GM21717 (cell line): ENCODE measurements at regions not wholly inside any gene's neighbourhood (a gene's known extent, or its start where the extent isn't known, plus 50 kb on each side); places are given as distances from the start of the nearest gene placed in this dataset.
"Not testable (repeated sequence)": the region's sequence is repeated elsewhere in the genome, so short reads cannot be mapped to it uniquely, and the experiment has no call there.

Experiments
- ATAC-seq: cut with Tn5 transposase; IDR thresholded peaks from one replicate; pipeline ENCODE4 v1.9.1; 2021; ENCODE audit warnings: mild to moderate bottlenecking, moderate library complexity; ENCODE audit not compliant: unreplicated experiment

DNA sequence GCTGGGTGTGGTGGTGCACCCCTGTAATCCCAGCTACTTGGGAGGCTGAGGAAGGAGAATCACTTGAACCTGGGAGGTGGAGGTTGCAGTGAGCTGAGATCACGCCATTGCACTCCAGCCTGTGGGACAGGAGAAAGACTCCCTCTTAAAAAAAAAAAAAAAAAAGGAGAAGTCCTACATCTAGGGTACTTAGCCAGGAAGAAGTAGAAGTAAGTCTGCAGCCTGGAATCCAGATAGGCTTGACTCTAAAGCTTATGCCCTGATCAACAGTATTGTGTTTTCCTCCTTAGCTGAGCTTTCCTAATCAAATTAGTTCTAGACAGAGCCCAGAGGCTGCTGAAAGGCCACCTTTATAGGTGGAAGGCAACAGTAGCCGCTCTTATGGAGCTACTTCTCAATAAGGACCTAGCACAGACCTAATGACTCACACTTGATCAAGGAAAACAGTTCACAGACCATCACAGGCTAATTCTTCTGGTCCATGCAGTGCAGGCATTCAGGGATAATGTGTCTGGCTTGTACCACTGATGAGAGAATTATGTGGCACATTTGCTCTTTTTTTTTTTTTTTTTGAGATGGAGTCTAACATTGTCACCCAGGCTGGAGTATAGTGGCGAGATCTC lies 105.5 kb upstream of the KLF4 start:
- no peak for ATAC-seq

DNA sequence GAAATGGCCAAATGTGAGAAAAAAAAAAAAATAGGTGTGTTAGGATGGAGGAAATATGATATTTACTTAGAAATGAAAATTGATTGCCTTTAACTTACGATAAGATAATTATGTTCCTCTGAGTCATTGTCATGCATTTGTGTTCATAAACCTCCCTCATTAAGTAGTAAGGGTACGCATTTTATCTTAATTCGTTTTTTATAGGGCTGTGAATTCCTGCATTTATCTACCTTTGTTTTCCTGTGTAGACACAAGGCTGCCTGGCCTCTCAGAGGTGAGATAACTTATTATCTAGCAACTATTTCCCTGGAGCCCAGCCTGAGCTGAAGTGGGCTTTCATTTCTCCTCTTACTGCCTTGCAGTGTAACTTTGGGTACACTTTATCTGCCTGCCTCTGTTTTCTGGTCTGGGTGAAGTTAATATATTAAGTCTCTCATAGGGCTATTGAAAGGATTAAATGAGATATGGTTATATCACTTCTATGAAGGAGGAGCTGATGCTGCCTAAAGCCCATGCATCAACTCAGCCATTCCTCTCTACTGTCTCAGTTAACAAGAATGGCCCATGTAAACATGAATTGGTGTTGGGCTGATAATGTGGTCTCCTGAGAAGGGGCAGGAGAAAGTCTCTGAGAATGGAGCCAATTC lies 103.8 kb upstream of the KLF4 start:
- no peak for ATAC-seq

DNA sequence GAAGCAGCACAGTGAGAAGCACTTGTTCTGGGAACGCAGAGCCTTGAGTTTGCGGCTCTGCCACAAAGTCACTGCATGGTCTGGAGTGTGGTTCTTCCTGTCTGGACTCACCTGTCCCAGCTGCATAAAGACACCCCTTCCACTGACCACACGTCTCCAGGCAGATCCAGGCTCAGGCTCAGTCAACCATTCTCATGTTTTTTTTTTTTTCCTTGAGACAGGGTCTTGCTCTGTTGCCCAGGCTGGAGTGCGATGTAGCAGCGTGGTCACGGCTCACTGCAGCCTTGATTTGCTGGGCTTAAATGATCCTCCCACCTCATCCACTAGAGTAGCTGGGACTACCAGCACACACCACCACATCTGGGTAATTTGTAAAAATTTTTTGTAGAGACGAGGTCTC lies 102.9 kb upstream of the KLF4 start:
- ATAC-seq = no peak

DNA sequence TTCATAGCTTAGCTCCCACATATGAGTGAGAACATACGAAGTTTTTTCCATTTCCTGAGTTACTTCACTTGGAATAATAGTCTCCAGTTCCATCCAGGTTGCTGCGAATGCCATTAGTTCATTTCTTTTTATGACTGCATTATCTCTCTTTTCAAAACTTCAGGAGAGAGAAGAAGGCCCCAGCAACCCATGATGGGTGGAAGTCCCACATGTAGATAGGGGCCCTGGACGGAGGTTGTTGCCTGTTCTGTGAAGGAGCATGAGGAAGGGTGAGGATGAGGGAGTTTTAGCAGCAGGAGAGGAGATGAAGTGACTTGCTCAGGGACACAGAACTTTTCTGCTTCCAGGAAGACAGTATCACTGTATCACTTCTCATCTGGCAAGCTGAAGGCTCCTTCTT lies 102.2 kb upstream of the KLF4 start:
- ATAC-seq = no peak

DNA sequence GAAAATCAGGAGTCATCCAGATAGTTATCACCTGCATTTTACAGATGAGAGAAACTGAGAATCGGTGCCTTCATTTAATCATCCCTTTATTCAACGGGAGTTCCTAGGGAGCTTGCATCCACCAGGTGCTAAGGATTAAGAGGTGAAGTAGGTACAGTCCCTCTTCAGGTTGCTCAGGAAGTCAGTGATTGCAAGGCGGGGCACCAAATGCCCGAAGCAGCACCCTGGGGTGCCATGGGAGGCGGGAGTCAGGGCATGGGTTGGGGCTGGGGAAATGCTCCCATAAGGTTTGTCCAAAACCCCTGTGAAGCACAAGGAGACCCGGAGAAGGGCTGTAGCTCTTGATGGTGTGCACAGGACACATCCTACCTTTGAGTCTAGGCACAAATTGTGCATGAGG lies 98.8 kb upstream of the KLF4 start:
- no peak for ATAC-seq

DNA sequence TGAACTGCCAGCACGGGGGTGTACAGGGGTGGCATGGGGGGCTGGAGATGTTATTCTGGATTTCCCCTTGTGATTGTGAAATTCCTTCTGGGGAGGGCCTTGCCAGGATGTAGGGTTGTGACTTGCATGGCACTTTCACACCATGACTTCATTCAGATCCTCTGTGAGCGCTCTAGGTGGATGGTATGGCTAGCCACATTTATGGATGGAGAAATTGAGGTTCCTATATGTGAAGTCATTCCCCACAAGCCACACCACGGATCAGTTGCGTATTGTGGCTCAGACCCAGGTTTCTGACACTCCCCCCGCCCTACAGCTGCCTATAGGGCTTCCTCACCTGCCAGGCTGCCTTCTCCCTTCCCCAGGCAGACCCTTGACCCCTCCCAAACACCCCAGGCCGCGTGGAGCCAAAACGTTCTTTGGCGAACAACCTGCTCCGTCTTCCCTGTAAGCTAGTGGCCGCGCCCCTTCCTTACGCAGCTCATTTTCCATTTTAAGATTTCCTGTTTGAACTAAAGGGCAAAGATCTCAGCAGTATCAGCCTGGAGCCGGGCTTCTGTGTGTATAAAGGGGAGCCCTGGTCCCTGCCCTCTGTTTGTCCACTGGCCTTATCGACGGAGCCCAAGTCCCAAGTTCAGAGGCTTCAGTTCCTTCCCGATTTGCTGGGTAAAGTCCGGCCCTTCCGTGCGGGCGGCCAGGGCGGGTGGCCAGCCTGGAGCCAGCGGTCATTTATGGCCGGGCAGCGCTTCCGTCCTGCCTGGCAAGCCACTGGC lies 97.8 kb upstream of the KLF4 start:
- ATAC-seq = no peak

DNA sequence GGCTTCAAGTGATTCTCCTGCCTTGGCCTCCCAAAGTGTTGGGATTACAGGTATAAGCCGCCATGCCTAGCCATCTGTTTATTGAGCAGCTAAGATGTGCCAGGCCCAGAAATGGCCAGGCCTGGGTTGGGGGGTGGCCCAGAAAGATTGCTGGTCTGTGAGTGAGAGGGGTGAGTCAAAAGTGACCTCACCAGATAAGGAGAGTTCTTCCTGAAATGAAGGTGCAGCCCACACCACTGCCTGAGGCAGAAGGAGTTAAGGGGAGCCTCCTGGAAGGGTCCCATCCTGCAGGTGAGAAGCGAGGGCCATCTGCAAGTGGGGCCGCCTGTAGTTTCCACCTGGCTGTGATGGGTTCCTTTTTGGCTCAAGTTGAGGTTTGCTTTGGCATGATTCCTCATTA lies 96.9 kb upstream of the KLF4 start:
- no peak for ATAC-seq

DNA sequence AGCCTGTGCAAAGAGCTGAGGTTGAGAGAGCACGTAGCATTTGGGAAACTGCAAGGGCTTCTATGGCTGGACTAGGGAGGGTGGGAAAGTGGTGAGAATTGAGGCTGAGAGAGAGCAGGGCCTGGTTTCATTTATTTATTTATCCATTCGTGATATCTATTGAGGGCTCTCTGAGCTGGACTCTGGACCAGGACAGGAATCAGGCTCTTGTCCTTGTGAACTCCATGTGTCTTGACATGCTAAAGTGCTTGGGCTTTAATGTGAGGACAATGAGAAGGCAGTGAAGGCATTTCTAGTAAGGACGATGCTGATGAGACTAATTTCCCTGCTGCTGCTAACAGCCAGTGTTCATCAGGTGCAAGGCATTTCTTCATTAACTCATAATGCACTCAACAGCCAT lies 95.9 kb upstream of the KLF4 start:
- ATAC-seq = no peak

DNA sequence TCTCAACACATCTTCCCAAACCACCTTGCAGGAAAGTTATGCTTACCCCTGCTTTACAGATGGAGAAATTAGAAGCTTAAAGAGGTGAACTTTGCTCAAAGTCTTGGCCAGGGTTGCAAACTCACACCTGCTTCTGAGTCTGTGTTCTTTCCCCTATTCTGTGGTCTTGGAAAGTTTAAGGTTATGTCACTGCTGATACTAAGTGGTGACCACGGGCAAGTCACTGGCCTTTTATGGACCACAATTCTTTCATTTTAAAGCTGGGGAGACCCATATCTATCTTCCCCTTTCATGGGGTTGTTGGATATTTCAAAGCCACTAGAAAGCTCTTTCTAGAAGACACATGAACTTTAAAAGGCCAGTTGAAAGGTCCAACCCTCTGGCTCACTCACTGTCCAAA lies 95.4 kb upstream of the KLF4 start:
- no peak for ATAC-seq

DNA sequence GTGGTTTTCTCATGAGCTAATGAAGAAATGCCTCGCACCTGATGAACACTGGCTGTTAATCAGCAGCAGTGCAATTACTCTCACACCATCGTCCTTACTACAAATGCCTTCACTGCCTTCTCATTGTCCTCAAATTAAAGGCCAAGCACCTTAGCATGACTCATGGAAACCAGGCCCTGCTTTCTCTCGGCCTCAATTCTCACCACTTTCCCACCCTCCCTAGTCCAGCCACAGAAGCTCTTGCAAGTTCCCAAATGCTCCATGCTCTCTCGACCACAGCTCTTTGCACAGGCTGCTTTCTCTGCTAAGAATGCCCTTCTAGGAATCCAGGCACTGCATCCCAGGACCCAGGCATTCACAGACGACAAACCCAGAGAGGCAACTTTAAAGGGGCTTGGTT lies 94.6 kb upstream of the KLF4 start:
- no peak for ATAC-seq

DNA sequence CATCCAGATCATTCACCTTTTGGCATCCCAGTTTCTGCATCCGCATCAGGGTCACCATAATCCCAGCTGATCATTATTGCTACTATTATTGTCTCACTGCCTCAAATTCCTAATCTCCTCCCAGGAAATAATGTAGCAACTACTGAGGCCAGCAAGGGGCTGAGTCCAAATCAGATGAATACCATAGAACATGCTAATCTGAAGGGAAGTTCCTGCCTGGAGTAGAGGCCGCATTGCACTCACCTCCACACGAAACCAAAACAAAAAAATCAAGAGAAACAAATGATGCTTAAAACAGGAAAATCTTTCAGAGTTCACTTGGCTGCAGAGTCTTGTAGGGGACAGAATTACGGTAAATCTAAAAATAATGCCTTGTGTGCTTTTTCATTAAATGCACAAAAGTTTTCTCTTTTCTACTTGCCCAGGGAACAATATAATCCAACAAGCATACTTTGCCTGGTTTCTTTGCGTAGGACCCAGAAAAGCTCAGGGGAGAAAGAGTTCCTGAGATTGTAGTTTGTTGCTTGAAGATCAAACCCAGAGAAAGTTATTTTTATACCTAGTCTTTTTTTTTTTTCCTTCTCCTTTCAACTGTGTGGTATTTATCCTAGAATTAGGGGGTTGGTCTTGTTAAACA lies 87.7 kb upstream of the KLF4 start:
- ATAC-seq = no peak

DNA sequence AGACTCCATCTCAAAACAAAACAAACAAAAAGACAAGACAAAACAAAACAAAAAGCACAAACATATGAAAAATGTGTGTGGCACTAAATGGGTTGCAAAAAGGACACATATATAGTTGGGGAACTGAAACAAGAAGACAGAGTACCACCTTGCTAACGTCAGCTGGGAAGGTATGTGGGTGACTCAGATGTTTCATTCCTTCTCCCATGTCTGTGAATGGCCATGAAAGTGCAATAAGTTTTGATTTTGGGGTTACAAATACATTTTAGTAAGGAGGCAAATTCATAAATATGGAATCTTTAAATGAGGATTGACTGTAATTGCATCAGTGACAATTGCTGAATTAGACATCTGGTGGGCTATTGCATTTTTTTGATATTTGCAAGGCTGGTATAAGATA lies 81.6 kb upstream of the KLF4 start:
- ATAC-seq = no peak

DNA sequence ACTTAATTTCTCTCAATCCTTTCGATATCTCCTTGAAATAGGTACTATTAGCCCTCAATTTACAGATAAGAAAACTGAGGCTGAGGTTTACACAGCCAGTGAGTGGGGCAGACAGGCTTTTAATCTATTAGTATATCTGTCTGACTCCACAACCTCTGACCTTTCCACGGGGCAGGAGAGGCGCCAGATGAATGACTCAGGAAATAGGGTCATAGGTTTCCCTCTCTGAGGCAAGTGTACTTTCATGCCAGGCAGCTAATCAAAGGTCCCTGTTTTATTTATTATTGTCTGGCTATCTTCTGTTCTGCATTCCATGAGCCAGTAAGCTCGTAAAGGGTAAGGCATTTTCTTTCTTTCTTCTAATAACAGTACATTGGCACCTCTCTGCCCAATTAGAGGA lies 79.6 kb upstream of the KLF4 start:
- no peak for ATAC-seq

DNA sequence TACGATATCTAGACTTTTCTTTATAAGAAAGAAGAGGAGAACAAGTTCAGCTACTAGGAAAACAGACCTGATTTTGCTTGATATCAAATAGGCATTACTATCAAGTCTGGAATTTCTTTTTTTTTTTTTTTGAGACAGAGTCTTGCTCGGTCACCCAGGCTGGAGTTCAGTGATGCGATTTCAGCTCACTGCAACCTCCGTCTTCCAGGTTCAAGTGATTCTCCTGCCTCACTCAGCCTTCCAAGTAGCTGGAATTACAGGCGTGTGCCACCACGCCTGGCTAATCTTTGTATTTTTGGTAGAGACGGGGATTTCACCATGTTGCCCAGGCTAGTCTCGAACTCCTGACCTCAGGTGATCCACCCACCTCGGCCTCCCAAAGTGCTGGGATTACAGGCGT lies 78.8 kb upstream of the KLF4 start:
- not testable (repeated sequence) for ATAC-seq

DNA sequence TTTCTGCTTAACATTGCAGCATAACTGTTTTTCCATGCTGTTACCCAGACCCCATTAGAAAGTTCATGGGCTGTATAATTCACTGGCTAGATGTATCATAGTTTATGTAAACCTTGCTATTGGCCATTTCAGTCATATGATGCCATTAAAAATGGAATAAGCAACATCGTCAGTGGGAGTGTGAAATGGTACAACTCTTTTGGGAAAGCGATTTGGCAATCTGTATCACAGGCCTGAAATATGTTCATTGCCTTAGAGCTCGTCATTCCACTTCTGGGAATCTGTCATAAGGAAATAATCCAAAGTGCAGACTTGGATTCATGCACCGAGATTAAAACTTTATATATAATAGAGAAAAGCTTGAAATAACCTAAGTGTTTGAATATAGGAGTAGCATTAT lies 77.9 kb upstream of the KLF4 start:
- ATAC-seq = no peak

DNA sequence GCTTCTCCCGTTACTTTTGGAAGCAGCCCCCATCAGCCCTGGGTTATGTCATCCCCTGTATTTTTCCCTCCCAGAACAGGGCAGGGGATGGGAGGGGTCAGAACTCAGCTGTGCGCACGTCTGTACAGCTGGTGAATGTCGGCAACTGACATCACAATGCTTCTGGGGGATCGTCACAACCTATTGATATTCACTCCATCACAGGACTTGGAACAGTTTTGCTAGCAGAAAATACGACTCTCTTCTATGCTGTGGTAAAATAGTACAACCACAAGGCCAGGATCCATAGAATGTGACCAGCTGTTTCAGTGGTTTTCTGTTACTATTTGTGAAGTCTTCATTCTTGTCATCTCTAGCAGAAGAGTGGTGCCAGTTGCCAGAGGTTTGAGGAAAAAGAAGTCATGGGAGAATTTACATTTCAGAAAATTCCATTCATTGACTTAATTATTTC lies 77.1 kb upstream of the KLF4 start:
- ATAC-seq = no peak

DNA sequence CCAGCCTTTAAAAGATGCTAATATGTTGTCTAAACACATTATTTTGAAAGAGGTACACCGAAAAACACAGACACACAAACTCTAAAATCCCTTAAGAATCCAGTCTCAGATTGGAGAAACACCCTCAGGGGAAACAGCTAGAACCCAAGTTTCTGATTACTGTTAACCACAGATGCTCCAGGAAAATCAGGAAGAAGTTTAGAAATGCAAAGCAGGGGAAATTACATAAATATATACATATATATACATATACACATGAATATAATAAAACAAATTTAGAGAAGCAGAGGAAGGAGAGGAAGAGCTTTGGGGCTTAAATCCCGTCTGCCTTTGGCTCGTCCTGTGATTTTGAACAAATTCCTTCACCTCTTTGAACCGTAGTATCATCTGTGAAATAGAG lies 73.2 kb upstream of the KLF4 start:
- no peak for ATAC-seq

DNA sequence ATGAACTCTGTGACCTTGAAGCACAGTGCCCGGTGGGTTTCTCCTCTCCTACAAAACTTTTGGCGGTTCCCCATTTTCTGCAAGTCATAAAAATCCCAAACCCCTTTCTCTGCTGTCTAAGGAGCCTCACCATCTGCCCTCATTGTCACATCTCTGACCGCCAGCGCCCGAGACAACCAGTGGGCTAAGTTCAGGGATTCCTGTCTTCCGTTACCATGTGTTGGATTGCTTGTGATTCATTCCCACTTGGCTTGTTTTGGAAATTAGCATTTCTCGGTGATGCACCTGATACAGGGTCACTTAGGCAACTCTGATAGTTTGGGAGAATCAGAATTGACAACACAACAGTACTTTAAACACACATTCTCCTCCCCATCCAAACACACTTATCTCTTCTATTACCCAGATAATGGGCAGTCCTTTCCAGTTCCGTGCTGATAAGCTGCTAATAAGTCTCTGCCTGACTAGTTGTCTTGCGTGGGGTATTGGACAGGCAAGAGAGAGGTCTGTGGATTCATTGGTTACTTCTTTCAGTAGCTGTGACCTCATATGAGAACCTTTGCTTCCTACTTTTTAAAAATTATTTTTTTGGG lies 70.0 kb upstream of the KLF4 start:
- no peak for ATAC-seq

DNA sequence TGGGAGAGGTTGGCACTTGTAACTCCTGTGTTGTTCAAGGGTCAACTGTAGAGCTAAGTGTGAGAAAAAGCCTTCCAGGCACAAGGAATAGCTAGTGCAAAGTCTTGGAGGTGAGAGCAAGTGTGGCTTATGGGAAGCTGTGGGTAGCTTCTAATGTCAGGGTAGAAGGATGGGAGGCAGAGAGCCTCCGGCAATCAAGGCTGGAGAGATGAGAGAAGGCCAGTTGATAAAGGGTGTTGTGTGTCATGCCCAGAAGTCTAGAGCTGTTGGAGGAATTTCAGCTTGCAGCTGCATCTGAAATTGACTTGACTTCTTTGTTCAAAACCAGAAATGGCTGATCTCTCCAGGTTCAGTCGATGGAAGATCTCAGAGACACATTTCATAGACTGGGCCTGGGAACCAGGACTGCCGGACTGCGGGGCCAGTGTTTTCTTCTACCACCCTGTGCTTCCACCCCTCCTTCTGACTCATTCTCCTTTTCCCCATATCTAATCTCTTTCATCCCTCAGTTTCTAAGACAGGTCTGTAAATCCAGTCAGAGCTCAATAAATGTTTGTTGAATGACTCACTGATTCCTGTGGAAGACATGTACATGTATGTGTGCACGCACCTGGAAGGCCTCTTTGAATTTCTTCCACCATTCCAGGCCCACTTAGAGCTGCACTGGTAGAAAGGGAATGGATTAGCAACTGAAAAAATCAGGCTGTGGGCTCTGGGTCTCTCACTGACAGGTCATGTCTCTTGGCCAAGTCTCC lies 67.8 kb upstream of the KLF4 start:
- no peak for ATAC-seq

DNA sequence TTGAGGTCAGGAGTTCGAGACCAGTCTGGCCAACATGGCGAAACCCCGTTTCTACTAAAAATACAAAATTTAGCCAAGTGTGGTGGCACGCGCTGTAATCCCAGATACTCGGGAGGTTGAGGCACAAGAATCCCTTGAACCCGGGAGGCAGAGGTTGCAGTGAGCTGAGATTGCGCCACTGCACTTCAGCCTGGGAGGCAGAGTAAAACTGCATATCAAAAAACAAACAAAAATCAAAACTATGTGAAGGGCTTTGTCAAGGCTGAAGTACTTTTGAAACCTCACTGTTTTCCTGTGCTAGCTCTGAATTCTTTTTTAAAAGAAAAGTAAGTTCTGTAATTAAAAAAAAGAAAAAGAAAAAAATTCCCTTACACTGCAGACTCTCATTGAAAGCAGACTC lies 65.1 kb upstream of the KLF4 start:
- ATAC-seq = no peak
